ENCODE measurements at regions not wholly inside any gene's neighbourhood (a gene's known extent, or its start where the extent isn't known, plus 50 kb on each side); places are given as distances from the start of the nearest gene placed in this dataset.

- DNase-seq (ENCODE audit: low spot score): no peak
- intact Hi-C loops (cut with DNase I): no loop called here
These were observed 734.2 kb upstream of the ALCAM start for GRCh38 chr3:104632521-104632920.

GRCh38 chr3:104632947-104633346, 733.8 kb upstream of the ALCAM start:
- no peak for DNase-seq (ENCODE audit: low spot score)
- intact Hi-C loops (cut with DNase I): no loop called here

GRCh38 chr3:104635872-104636580, 730.7 kb upstream of the ALCAM start:
- intact Hi-C loops (cut with DNase I): no loop called here
- DNase-seq (ENCODE audit: low spot score): no peak

GRCh38 chr3:104642827-104643226, 723.9 kb upstream of the ALCAM start:
- intact Hi-C loops (cut with DNase I): no loop called here
- DNase-seq (ENCODE audit: low spot score): no peak

- no peak for DNase-seq (ENCODE audit: low spot score)
These were observed 720.5 kb upstream of the ALCAM start for GRCh38 chr3:104646196-104646595.

GRCh38 chr3:104648823-104649222, 717.9 kb upstream of the ALCAM start:
- no peak for DNase-seq (ENCODE audit: low spot score)
- intact Hi-C loops (cut with DNase I): no loop called here

More at GRCh38 chr3:104646196-104646595, 720.5 kb upstream of the ALCAM start:
- intact Hi-C loops (cut with DNase I): no loop called here

GRCh38 chr3:104669083-104669482, 697.6 kb upstream of the ALCAM start:
- no peak for DNase-seq (ENCODE audit: low spot score)
- intact Hi-C loops (cut with DNase I): no loop called here

- intact Hi-C loops (cut with DNase I): no loop called here
- no peak for DNase-seq (ENCODE audit: low spot score)
These were observed 694.4 kb upstream of the ALCAM start for GRCh38 chr3:104672331-104672730.

GRCh38 chr3:104673981-104674380, 692.7 kb upstream of the ALCAM start:
- intact Hi-C loops (cut with DNase I): no loop called here

GRCh38 chr3:104676241-104676640, 690.5 kb upstream of the ALCAM start:
- no peak for DNase-seq (ENCODE audit: low spot score)
- intact Hi-C loops (cut with DNase I): no loop called here

More at GRCh38 chr3:104673981-104674380, 692.7 kb upstream of the ALCAM start:
- no peak for DNase-seq (ENCODE audit: low spot score)

GRCh38 chr3:104677932-104678331, 688.8 kb upstream of the ALCAM start:
- intact Hi-C loops (cut with DNase I): no loop called here

GRCh38 chr3:104685492-104685891, 681.2 kb upstream of the ALCAM start:
- no peak for DNase-seq (ENCODE audit: low spot score)
- intact Hi-C loops (cut with DNase I): no loop called here

More at GRCh38 chr3:104677932-104678331, 688.8 kb upstream of the ALCAM start:
- DNase-seq (ENCODE audit: low spot score): no peak

GRCh38 chr3:104687362-104687761, 679.3 kb upstream of the ALCAM start:
- DNase-seq (ENCODE audit: low spot score): no peak
- intact Hi-C loops (cut with DNase I): no loop called here

GRCh38 chr3:104696470-104696869, 670.2 kb upstream of the ALCAM start:
- DNase-seq (ENCODE audit: low spot score): no peak
- intact Hi-C loops (cut with DNase I): no loop called here

GRCh38 chr3:104711406-104711805, 655.3 kb upstream of the ALCAM start:
- DNase-seq (ENCODE audit: low spot score): no peak
- intact Hi-C loops (cut with DNase I): no loop called here

- intact Hi-C loops (cut with DNase I): no loop called here
- no peak for DNase-seq (ENCODE audit: low spot score)
These were observed 650.7 kb upstream of the ALCAM start for GRCh38 chr3:104715972-104716371.

- no peak for DNase-seq (ENCODE audit: low spot score)
- intact Hi-C loops (cut with DNase I): no loop called here
These were observed 648.9 kb upstream of the ALCAM start for GRCh38 chr3:104717828-104718196.

- no peak for DNase-seq (ENCODE audit: low spot score)
- intact Hi-C loops (cut with DNase I): no loop called here
These were observed 643.7 kb upstream of the ALCAM start for GRCh38 chr3:104723000-104723399.

- intact Hi-C loops (cut with DNase I): no loop called here
These were observed 635.6 kb upstream of the ALCAM start for GRCh38 chr3:104731074-104731473.

GRCh38 chr3:104734627-104735026, 632.1 kb upstream of the ALCAM start:
- DNase-seq (ENCODE audit: low spot score): no peak
- intact Hi-C loops (cut with DNase I): no loop called here

More at GRCh38 chr3:104731074-104731473, 635.6 kb upstream of the ALCAM start:
- DNase-seq (ENCODE audit: low spot score): no peak

- intact Hi-C loops (cut with DNase I): no loop called here
- DNase-seq (ENCODE audit: low spot score): no peak
These were observed 631.0 kb upstream of the ALCAM start for GRCh38 chr3:104735691-104736090.

- intact Hi-C loops (cut with DNase I): no loop called here
- DNase-seq (ENCODE audit: low spot score): no peak
These were observed 628.4 kb upstream of the ALCAM start for GRCh38 chr3:104738271-104738670.
